Epithelial cell of esophagus (primary cell): ENCODE measurements at regions not wholly inside any gene's neighbourhood (a gene's known extent, or its start where the extent isn't known, plus 50 kb on each side); places are given as distances from the start of the nearest gene placed in this dataset.

Experiments used
- DNase-seq: peaks from one replicate; pipeline ENCODE4 v3.0.0; 2010; ENCODE audit warnings: low read depth
- H3K4me3 ChIP-seq: 2 replicates; pipeline ENCODE4 v1.5.1; 2011; ENCODE audit warnings: mild to moderate bottlenecking, low read length, control low read depth
- CTCF ChIP-seq: IDR thresholded peaks from 2 replicates; pipeline ENCODE4 v1.5.1; 2011; ENCODE audit warnings: low read depth, mild to moderate bottlenecking, low read length, control low read depth, inconsistent platforms; ENCODE audit not compliant: insufficient read depth; ENCODE audit errors: missing control alignments

GRCh38 chr3:16052964-16053363, 121.5 kb upstream of the GALNT15 start:
- no peak for DNase-seq
- no peak for TF ChIP-seq CTCF

GRCh38 chr3:16053794-16054193, 120.7 kb upstream of the GALNT15 start:
- DNase-seq = no peak
- no peak for TF ChIP-seq CTCF
- H3K4me3 ChIP-seq = no peak overlapping the region

More at GRCh38 chr3:16052964-16053363, 121.5 kb upstream of the GALNT15 start:
- no peak overlapping the region for H3K4me3 ChIP-seq

DNA sequence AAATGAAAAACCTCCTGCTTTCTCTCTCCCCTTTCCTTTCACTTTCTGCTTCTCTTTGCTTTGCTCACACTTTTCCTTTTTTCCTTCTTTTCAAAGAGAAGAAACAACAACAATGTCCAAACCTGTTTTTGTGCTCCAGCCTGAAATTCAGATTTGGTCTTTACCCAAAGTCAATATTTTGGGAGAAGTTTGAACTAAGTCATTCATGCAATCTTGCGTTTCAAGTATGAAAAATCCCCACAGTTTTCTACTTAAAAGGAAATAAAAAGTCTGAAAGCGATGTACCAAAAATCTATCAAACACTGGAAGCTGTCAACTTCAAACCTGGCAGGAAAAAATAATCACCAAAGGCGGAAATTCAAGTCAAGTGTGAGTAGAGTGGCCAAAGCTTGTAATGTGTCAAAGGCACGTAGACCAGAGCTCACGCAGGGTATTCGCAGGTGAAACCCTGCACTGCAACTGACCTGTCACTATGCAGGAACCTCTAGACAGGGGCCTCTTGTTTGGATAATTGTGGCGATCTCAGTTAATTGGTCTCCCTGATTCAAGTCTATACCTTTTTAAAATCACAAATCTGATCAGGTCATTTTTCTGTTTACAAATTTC, 118.8 kb upstream of the GALNT15 start:
- H3K4me3 ChIP-seq = no peak overlapping the region
- DNase-seq = no peak
- TF ChIP-seq CTCF = no peak

DNA sequence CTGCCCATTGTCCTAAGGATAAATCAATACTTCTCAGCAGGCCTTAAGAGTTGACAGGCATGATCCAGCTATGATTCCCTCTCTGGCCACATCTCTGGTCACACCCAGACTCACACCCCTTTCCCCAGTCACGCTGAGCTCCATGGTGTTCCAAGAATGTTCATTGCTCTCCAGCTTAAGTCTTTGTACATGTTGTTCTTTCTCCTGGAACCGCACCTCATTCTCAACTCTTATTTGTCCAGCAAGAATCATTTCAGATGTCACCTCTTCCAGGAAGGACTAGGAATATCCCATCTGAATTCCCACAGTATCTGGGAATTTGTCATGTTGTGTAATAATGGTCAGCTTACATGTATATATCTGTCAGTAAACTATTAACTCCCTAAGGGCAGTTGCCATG, 118.3 kb upstream of the GALNT15 start:
- DNase-seq = peak; percentile 46
- H3K4me3 ChIP-seq = no peak overlapping the region
- TF ChIP-seq CTCF = no peak

- TF ChIP-seq CTCF = no peak
- peak; percentile 29 for DNase-seq
- H3K4me3 ChIP-seq = no peak overlapping the region
Observed at GRCh38 chr3:16058521-16058920, 116.0 kb upstream of the GALNT15 start.

- no peak overlapping the region for H3K4me3 ChIP-seq
- DNase-seq = no peak
- no peak for TF ChIP-seq CTCF
Observed at GRCh38 chr3:16059081-16059537, 115.4 kb upstream of the GALNT15 start.

DNA sequence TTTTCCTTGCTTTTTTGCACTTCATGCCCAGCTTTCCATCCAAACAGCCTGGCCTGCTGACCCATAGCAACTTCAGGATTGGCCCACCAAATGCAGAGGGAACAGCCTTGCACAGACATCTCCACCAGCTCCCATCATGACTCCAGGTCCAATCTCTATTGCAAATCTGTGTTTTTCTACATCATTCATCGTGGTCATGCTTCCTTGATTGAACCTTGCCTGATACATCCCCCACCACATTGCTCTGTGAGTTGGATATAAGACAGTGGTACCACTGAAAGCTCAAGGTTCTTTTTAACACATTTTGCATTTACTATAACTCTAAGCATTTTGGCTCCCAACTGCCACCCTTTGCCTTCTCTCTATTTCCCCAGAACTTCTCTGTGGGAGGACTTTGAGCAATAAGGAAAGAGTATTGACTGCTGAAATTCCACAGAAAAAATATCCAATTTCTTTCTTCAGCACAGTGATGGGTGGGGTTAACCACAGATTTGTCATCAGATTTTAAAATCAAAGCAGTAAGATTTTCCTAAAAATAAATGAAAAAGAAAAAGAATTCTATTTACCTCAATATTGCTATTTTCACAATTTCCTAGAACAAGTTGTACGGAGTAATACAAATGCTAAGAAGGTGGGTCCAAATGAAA, 114.6 kb upstream of the GALNT15 start:
- no peak overlapping the region for H3K4me3 ChIP-seq
- TF ChIP-seq CTCF = no peak
- no peak for DNase-seq
